Neural progenitor cell (in vitro differentiated cells): ENCODE measurements at regions not wholly inside any gene's neighbourhood (a gene's known extent, or its start where the extent isn't known, plus 50 kb on each side); places are given as distances from the start of the nearest gene placed in this dataset.
"Not testable (repeated sequence)": the region's sequence is repeated elsewhere in the genome, so short reads cannot be mapped to it uniquely, and the experiment has no call there.

Experiments used
- DNase-seq: peaks from one replicate; pipeline ENCODE4 v3.0.0-alpha.2; 2016; ENCODE audit warnings: low spot score
- H2AFZ ChIP-seq: fragments of 200-600 bp; sonication (generic); replicated peaks from 2 replicates; pipeline ENCODE4 v1.6.1; 2016; ENCODE audit warnings: antibody characterized with exemption
- H3F3A ChIP-seq: fragments of 200-600 bp; sonication (generic); 2 replicates; pipeline ENCODE4 v1.6.1; 2016; ENCODE audit warnings: antibody characterized with exemption, low read depth
- H3K27ac ChIP-seq: fragments of 200-600 bp; sonication (generic); 2 replicates; pipeline ENCODE4 v1.5.1; 2016; ENCODE audit warnings: mild to moderate bottlenecking
- H3K27me3 ChIP-seq: fragments of 200-600 bp; sonication (generic); 2 replicates; pipeline ENCODE4 v1.6.1; 2016; ENCODE audit warnings: mild to moderate bottlenecking, moderate library complexity
- H3K36me3 ChIP-seq: fragments of 200-600 bp; sonication (generic); 2 replicates; pipeline ENCODE4 v1.5.1; 2016
- H3K4me1 ChIP-seq: fragments of 200-600 bp; sonication (generic); 2 replicates; pipeline ENCODE4 v1.6.1; 2016; ENCODE audit warnings: mixed run types
- H3K4me2 ChIP-seq: fragments of 200-600 bp; sonication (generic); 2 replicates; pipeline ENCODE4 v1.6.1; 2016
- H3K4me3 ChIP-seq: fragments of 200-600 bp; sonication (generic); 2 replicates; pipeline ENCODE4 v1.5.1; 2016
- H3K79me2 ChIP-seq: fragments of 200-600 bp; sonication (generic); 2 replicates; pipeline ENCODE4 v1.6.1; 2016; ENCODE audit warnings: low read depth
- H3K9ac ChIP-seq: fragments of 200-600 bp; sonication (generic); 2 replicates; pipeline ENCODE4 v1.6.1; 2016
- H3K9me3 ChIP-seq: fragments of 200-600 bp; sonication (generic); 2 replicates; pipeline ENCODE4 v1.5.1; 2016; ENCODE audit warnings: low read depth
- H4K20me1 ChIP-seq: fragments of 200-600 bp; sonication (generic); 2 replicates; pipeline ENCODE4 v1.6.1; 2016; ENCODE audit warnings: low read depth
- H3K27ac Mint-ChIP-seq: 3 replicates; pipeline ENCODE4 v1.8.0; 2021; ENCODE audit warnings: mixed read lengths
- H3K27me3 Mint-ChIP-seq: 2 replicates; pipeline ENCODE4 v1.8.0; 2022; ENCODE audit warnings: low read depth, mild to moderate bottlenecking, inconsistent platforms, moderate library complexity, mixed read lengths; ENCODE audit not compliant: insufficient read depth
- H3K36me3 Mint-ChIP-seq: 3 replicates; pipeline ENCODE4 v1.8.0; 2021; ENCODE audit warnings: mixed read lengths
- H3K4me1 Mint-ChIP-seq: 3 replicates; pipeline ENCODE4 v1.8.0; 2021; ENCODE audit warnings: mixed read lengths
- H3K4me3 Mint-ChIP-seq: 3 replicates; pipeline ENCODE4 v1.8.0; 2021; ENCODE audit warnings: mild to moderate bottlenecking, moderate library complexity, mixed read lengths
- H3K9me3 Mint-ChIP-seq: 3 replicates; pipeline ENCODE4 v1.8.0; 2020; ENCODE audit warnings: mixed read lengths
- EZH2 ChIP-seq: fragments of 200-600 bp; sonication (generic); IDR thresholded peaks from 2 replicates; pipeline ENCODE4 v1.6.1; 2017; ENCODE audit warnings: antibody characterized with exemption, mild to moderate bottlenecking, moderate library complexity
- EZH2phosphoT487 ChIP-seq: fragments of 200-600 bp; sonication (generic); IDR thresholded peaks from 2 replicates; pipeline ENCODE4 v1.6.1; 2017; ENCODE audit warnings: antibody characterized with exemption
- TF ChIP-seq, protein P1 (sequence below): fragments of 200-600 bp; sonication (generic); IDR thresholded peaks from 2 replicates; pipeline ENCODE4 v1.5.1; 2017; ENCODE audit warnings: antibody characterized with exemption, mild to moderate bottlenecking

DNA sequence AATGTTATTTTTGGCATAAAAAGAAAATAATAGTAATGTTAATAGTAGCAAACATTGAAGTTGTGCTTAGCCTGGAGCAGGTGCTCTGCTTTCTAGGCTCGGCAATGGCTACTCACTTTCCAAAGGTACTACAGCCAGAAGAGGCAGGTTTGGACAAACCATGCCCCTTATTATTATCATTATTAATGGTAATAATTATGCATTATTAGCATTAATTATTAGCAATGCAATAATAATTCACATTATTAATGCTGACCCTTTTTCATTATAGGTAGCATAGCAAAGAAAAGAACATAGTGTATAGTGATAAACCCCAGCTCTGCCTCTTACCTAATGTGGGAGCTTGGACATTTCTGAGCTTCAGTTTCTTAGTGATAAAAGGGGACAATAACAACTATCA is 171.4 kb downstream of the EDEM1 start:
- no peak overlapping the region for H3K9ac ChIP-seq
- no peak for TF ChIP-seq EZH2
- TF ChIP-seq, protein P1, sequence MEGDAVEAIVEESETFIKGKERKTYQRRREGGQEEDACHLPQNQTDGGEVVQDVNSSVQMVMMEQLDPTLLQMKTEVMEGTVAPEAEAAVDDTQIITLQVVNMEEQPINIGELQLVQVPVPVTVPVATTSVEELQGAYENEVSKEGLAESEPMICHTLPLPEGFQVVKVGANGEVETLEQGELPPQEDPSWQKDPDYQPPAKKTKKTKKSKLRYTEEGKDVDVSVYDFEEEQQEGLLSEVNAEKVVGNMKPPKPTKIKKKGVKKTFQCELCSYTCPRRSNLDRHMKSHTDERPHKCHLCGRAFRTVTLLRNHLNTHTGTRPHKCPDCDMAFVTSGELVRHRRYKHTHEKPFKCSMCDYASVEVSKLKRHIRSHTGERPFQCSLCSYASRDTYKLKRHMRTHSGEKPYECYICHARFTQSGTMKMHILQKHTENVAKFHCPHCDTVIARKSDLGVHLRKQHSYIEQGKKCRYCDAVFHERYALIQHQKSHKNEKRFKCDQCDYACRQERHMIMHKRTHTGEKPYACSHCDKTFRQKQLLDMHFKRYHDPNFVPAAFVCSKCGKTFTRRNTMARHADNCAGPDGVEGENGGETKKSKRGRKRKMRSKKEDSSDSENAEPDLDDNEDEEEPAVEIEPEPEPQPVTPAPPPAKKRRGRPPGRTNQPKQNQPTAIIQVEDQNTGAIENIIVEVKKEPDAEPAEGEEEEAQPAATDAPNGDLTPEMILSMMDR: no peak
- TF ChIP-seq EZH2phosphoT487: no peak
- H3K4me1 ChIP-seq: no peaks in the 10 kb centered on the region
- no peaks in the 10 kb centered on the region for H3K36me3 ChIP-seq
- H3K4me1 Mint-ChIP-seq: no peaks in the 10 kb centered on the region
- H4K20me1 ChIP-seq: no peaks in the 10 kb centered on the region
- no peak overlapping the region for H3K27ac ChIP-seq
- no peak overlapping the region for H3K4me3 ChIP-seq
- no peaks in the 10 kb centered on the region for H3K9me3 ChIP-seq
- peaks cover 6% of the 10 kb centered on the region for H3K27me3 Mint-ChIP-seq
- H3K9me3 Mint-ChIP-seq: no peaks in the 10 kb centered on the region
- no peak overlapping the region for H3K4me2 ChIP-seq
- no peaks in the 10 kb centered on the region for H3F3A ChIP-seq
- H3K27me3 ChIP-seq: no peaks in the 10 kb centered on the region
- no peak overlapping the region for H2AFZ ChIP-seq
- no peaks in the 10 kb centered on the region for H3K36me3 Mint-ChIP-seq
- no peak overlapping the region for H3K4me3 Mint-ChIP-seq
- H3K27ac Mint-ChIP-seq: no peak overlapping the region
- no peak for DNase-seq
- no peaks in the 10 kb centered on the region for H3K79me2 ChIP-seq

DNA sequence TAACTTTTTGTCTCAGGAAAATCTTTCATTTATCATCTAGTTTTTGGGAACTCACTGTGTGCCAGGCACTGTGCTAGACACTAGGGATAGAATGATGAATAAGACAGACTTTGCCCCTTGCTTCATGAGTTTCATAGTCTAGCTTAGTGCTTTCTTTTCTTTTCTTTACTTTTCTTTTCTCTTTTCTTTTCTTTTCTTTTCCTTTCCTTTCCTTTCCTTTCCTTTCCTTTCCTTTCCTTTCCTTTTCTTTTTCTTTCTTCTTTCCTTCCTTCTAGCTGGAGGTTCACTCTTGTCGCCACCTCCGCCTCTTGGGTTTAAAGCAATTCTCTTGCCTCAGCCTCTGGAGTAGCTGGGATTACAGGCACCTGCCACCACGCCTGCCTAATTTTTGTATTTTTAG is 172.9 kb downstream of the EDEM1 start:
- Mint-ChIP-seq H3K27ac (no peak overlapping the region), H3K4me3 (no peak overlapping the region), H3K36me3 (no peaks in the 10 kb centered on the region), H3K9me3 (no peaks in the 10 kb centered on the region), H3K27me3 (peaks cover 6% of the 10 kb centered on the region), H3K4me1 (no peaks in the 10 kb centered on the region)
- TF ChIP-seq, protein P1: no peak
- TF ChIP-seq EZH2: no peak
- no peak for TF ChIP-seq EZH2phosphoT487
- Histone ChIP-seq H3F3A (no peaks in the 10 kb centered on the region), H3K27ac (no peak overlapping the region), H3K9me3 (no peaks in the 10 kb centered on the region), H3K4me1 (no peaks in the 10 kb centered on the region), H2AFZ (no peak overlapping the region), H3K4me3 (no peak overlapping the region), H3K4me2 (no peak overlapping the region), H3K36me3 (no peaks in the 10 kb centered on the region), H3K79me2 (no peaks in the 10 kb centered on the region), H3K9ac (no peak overlapping the region), H4K20me1 (no peaks in the 10 kb centered on the region), H3K27me3 (no peaks in the 10 kb centered on the region)
- no peak for DNase-seq

DNA sequence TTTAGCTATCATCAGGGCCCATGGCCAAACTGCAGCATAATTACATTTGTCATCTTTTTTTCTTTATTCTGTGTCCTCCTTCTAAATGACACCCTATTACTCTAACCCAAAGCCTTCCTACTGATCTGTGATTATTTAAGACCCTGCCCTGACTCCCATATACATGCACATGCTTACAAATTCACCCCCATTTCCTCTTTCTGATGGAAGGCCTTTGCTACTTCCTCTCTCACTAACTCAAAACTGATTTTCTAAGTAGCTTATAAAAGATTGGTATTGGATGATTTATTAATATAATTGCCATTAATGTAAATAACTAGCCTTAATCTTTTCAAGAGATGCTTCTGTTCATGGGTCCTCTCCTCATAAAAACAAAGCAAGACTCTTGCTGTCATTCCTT is 179.2 kb downstream of the EDEM1 start:
- Histone ChIP-seq H3K9ac (no peak overlapping the region), H3K36me3 (no peaks in the 10 kb centered on the region), H3K27me3 (no peaks in the 10 kb centered on the region), H2AFZ (no peak overlapping the region), H4K20me1 (no peaks in the 10 kb centered on the region), H3K4me3 (no peak overlapping the region), H3K27ac (no peak overlapping the region), H3K4me1 (no peaks in the 10 kb centered on the region), H3K9me3 (no peaks in the 10 kb centered on the region), H3F3A (no peaks in the 10 kb centered on the region), H3K79me2 (no peaks in the 10 kb centered on the region), H3K4me2 (no peak overlapping the region)
- no peak overlapping the region for H3K27ac Mint-ChIP-seq
- no peak for TF ChIP-seq EZH2
- TF ChIP-seq, protein P1: no peak
- TF ChIP-seq EZH2phosphoT487: no peak
- DNase-seq: no peak
- H3K27me3 Mint-ChIP-seq: peaks cover 2% of the 10 kb centered on the region
- H3K36me3 Mint-ChIP-seq: no peaks in the 10 kb centered on the region
- H3K4me1 Mint-ChIP-seq: no peaks in the 10 kb centered on the region
- no peaks in the 10 kb centered on the region for H3K9me3 Mint-ChIP-seq
- H3K4me3 Mint-ChIP-seq: no peak overlapping the region

DNA sequence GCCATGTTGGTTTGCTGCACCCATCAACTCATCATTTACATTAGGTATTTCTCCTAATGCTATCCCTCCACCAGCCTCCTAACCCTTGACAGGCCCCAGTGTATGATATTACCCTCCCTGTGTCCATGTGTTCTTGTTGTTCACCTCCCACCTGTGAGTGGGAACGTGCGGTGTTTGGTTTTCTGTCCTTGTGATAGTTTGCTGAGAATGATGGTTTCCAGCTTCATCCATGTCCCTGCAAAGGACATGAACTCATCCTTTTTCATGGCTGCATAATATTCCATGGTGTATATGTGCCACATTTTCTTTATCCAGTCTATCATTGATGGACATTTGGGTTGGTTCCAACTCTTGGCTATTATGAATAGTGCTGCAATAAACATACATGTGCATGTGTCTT is 184.0 kb downstream of the EDEM1 start:
- not testable (repeated sequence) for H3K27ac Mint-ChIP-seq, DNase-seq, H3K9ac ChIP-seq, H3K27me3 Mint-ChIP-seq, H3K4me3 ChIP-seq, H3K9me3 Mint-ChIP-seq, H3K79me2 ChIP-seq, H3K4me1 Mint-ChIP-seq, H2AFZ ChIP-seq, H4K20me1 ChIP-seq, H3F3A ChIP-seq, H3K36me3 Mint-ChIP-seq, H3K4me3 Mint-ChIP-seq, H3K27ac ChIP-seq, H3K9me3 ChIP-seq, H3K36me3 ChIP-seq, H3K4me1 ChIP-seq, H3K27me3 ChIP-seq, H3K4me2 ChIP-seq
